ENCODE measurements at regions not wholly inside any gene's neighbourhood (a gene's known extent, or its start where the extent isn't known, plus 50 kb on each side); places are given as distances from the start of the nearest gene placed in this dataset.
"Not testable (repeated sequence)": the region's sequence is repeated elsewhere in the genome, so short reads cannot be mapped to it uniquely, and the experiment has no call there.

GRCh38 chr7:66473064-66473463 is 155.6 kb upstream of the KCTD7 start:
- TF ChIP-seq, protein P1, sequence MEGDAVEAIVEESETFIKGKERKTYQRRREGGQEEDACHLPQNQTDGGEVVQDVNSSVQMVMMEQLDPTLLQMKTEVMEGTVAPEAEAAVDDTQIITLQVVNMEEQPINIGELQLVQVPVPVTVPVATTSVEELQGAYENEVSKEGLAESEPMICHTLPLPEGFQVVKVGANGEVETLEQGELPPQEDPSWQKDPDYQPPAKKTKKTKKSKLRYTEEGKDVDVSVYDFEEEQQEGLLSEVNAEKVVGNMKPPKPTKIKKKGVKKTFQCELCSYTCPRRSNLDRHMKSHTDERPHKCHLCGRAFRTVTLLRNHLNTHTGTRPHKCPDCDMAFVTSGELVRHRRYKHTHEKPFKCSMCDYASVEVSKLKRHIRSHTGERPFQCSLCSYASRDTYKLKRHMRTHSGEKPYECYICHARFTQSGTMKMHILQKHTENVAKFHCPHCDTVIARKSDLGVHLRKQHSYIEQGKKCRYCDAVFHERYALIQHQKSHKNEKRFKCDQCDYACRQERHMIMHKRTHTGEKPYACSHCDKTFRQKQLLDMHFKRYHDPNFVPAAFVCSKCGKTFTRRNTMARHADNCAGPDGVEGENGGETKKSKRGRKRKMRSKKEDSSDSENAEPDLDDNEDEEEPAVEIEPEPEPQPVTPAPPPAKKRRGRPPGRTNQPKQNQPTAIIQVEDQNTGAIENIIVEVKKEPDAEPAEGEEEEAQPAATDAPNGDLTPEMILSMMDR (conservative IDR thresholded peaks at IDR 0.05; ENCODE audit: low read depth, low read length): not testable (repeated sequence)
- not testable (repeated sequence) for TF ChIP-seq POLR2A (IDR thresholded peaks at IDR 0.05; ENCODE audit: low read depth, low read length); MXI1 (IDR thresholded peaks at IDR 0.05; ENCODE audit: borderline replicate concordance, low read depth, low read length); RFX5 (IDR thresholded peaks at IDR 0.05; ENCODE audit: low read depth, low read length); RCOR1 (IDR thresholded peaks at IDR 0.05; ENCODE audit: insufficient replicate concordance, low read length); MAFK (IDR thresholded peaks at IDR 0.05; ENCODE audit: low read depth, low read length); CHD1 (IDR thresholded peaks at IDR 0.05; ENCODE audit: low read depth, low read length); CEBPB (IDR thresholded peaks at IDR 0.05; ENCODE audit: low read depth, low read length); ELK1 (IDR thresholded peaks at IDR 0.05; ENCODE audit: borderline replicate concordance, low read depth, low read length); RAD21 (IDR thresholded peaks at IDR 0.05; ENCODE audit: low read length); FOS (IDR thresholded peaks at IDR 0.05; ENCODE audit: low read depth, low read length)
